Neural cell (in vitro differentiated cells): ENCODE measurements at regions not wholly inside any gene's neighbourhood (a gene's known extent, or its start where the extent isn't known, plus 50 kb on each side); places are given as distances from the start of the nearest gene placed in this dataset.

ENCODE experiments used
- H2AFZ ChIP-seq: fragments of 200-600, 300-800 bp; sonication (generic), shearing (Covaris generic); 2 replicates; pipeline ENCODE4 v1.6.0; 2014; ENCODE audit warnings: low read depth, mild to moderate bottlenecking, antibody characterized with exemption, low read length, moderate library complexity
- H3F3A ChIP-seq: fragments of 200-600 bp; shearing (Covaris generic); 2 replicates; pipeline ENCODE4 v1.6.1; 2016; ENCODE audit warnings: mild to moderate bottlenecking, moderate library complexity, mixed read lengths, antibody characterized with exemption, low read length; ENCODE audit not compliant: insufficient read depth, poor library complexity, severe bottlenecking
- H3K27ac ChIP-seq: fragments of 200-600, 300-800 bp; sonication (generic), shearing (Covaris generic); 2 replicates; pipeline ENCODE4 v1.5.1; 2014; ENCODE audit warnings: mild to moderate bottlenecking, low read length, moderate library complexity
- H3K27me3 ChIP-seq: fragments of 300-800, 200-600 bp; sonication (generic), shearing (Covaris generic); 2 replicates; pipeline ENCODE4 v1.6.0; 2014; ENCODE audit warnings: mild to moderate bottlenecking, low read depth, low read length, moderate library complexity; ENCODE audit not compliant: insufficient read depth
- H3K36me3 ChIP-seq: fragments of 300-800, 200-600 bp; sonication (generic), shearing (Covaris generic); 2 replicates; pipeline ENCODE4 v1.5.1; 2014; ENCODE audit warnings: mild to moderate bottlenecking, antibody characterized with exemption, low read length, moderate library complexity; ENCODE audit not compliant: insufficient read depth
- H3K4me2 ChIP-seq: fragments of 300-800, 200-600 bp; sonication (generic), shearing (Covaris generic); 2 replicates; pipeline ENCODE4 v1.6.0; 2014; ENCODE audit warnings: mild to moderate bottlenecking, low read length
- H3K4me3 ChIP-seq: fragments of 300-800, 200-600 bp; sonication (generic), shearing (Covaris generic); 2 replicates; pipeline ENCODE4 v1.5.1; 2014; ENCODE audit warnings: mild to moderate bottlenecking, low read length, moderate library complexity
- H3K79me2 ChIP-seq: fragments of 200-600 bp; shearing (Covaris generic); replicated peaks from 2 replicates; pipeline ENCODE4 v1.6.0; 2014; ENCODE audit warnings: mild to moderate bottlenecking, low read length, moderate library complexity; ENCODE audit not compliant: insufficient read depth
- H3K9ac ChIP-seq: fragments of 300-800, 200-600 bp; sonication (generic), shearing (Covaris generic); 2 replicates; pipeline ENCODE4 v1.6.1; 2016; ENCODE audit warnings: mild to moderate bottlenecking, low read length, mixed read lengths
- H3K9me2 ChIP-seq: fragments of 200-600 bp; shearing (Covaris generic); 2 replicates; pipeline ENCODE4 v1.6.1; 2016; ENCODE audit warnings: mild to moderate bottlenecking, low read length, mixed read lengths; ENCODE audit not compliant: insufficient read depth
- H3K9me3 ChIP-seq: fragments of 200-600, 300-800 bp; sonication (generic), shearing (Covaris generic); 2 replicates; pipeline ENCODE4 v1.6.1; 2016; ENCODE audit warnings: mild to moderate bottlenecking, mixed run types, low read length, moderate library complexity, mixed read lengths
- H4K20me1 ChIP-seq: fragments of 200-600 bp; shearing (Covaris generic); 2 replicates; pipeline ENCODE4 v1.6.1; 2016; ENCODE audit warnings: mild to moderate bottlenecking, mixed run types; ENCODE audit not compliant: insufficient read depth
- CTCF ChIP-seq: fragments of 450-650 bp; IDR thresholded peaks from 2 replicates; pipeline ENCODE4 v1.5.1; 2014; ENCODE audit warnings: antibody characterized with exemption, mild to moderate bottlenecking, moderate library complexity; ENCODE audit not compliant: poor library complexity, severe bottlenecking
- EP300 ChIP-seq: fragments of 450-650 bp; conservative IDR thresholded peaks from 2 replicates; pipeline ENCODE4 v1.6.1; 2014; ENCODE audit warnings: antibody characterized with exemption, mild to moderate bottlenecking, moderate library complexity; ENCODE audit not compliant: poor library complexity, severe bottlenecking
- EZH2 ChIP-seq: fragments of 200-600, 300-800 bp; shearing (Covaris generic), sonication (generic); IDR thresholded peaks from 2 replicates; pipeline ENCODE4 v1.6.1; 2014; ENCODE audit warnings: antibody characterized with exemption, low read length, borderline replicate concordance, mild to moderate bottlenecking; ENCODE audit not compliant: insufficient read depth, poor library complexity, severe bottlenecking
- MXI1 ChIP-seq: fragments of 450-650 bp; conservative IDR thresholded peaks from 2 replicates; pipeline ENCODE4 v1.6.1; 2014; ENCODE audit warnings: antibody characterized with exemption, mild to moderate bottlenecking; ENCODE audit not compliant: poor library complexity, severe bottlenecking
- POLR2AphosphoS5 ChIP-seq: IDR thresholded peaks from 2 replicates; pipeline ENCODE4 v1.6.1; 2012
- RAD21 ChIP-seq: fragments of 450-650 bp; conservative IDR thresholded peaks from 2 replicates; pipeline ENCODE4 v1.6.1; 2014; ENCODE audit warnings: antibody characterized with exemption, mild to moderate bottlenecking, moderate library complexity
- SMC3 ChIP-seq: fragments of 450-650 bp; conservative IDR thresholded peaks from 2 replicates; pipeline ENCODE4 v1.6.1; 2014; ENCODE audit warnings: antibody characterized with exemption, mild to moderate bottlenecking, moderate library complexity; ENCODE audit not compliant: poor library complexity
- TAF1 ChIP-seq: IDR thresholded peaks from 2 replicates; pipeline ENCODE4 v1.6.1; 2012; ENCODE audit warnings: low read depth
- TF ChIP-seq, protein P1 (sequence below): IDR thresholded peaks from 2 replicates; pipeline ENCODE4 v1.6.1; 2012; ENCODE audit warnings: borderline replicate concordance

- Histone ChIP-seq H3K79me2 (no peaks in the 10 kb centered on the region), H3K9ac (no peak overlapping the region), H2AFZ (no peak overlapping the region), H3F3A (no peaks in the 10 kb centered on the region), H3K9me2 (no peaks in the 10 kb centered on the region), H3K9me3 (no peaks in the 10 kb centered on the region), H3K27me3 (no peaks in the 10 kb centered on the region), H3K27ac (no peak overlapping the region), H3K4me3 (no peak overlapping the region), H3K4me2 (no peak overlapping the region), H4K20me1 (no peaks in the 10 kb centered on the region), H3K36me3 (no peaks in the 10 kb centered on the region)
- TF ChIP-seq SMC3: no peak
These were observed 1085.1 kb downstream of the SORCS3 start for GRCh38 chr10:105726149-105726548.

DNA sequence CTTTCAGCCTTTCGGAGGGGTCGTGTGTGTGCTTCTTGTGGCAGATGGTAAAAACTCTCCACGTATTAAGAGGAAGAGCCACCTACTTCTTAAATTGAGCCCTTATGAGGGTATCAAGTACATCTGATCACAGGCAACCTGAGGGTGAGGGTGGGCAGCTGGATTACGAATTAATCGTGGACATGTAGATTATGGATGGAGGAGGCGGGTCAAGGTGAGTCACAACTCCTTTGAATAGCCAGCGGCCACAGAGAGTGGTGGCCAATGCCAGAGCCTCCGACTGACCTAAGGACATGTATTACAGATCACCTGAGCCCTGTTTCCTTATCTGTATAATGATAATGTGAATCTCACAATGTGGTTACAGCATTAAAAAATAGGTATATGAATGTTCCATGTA is 1083.9 kb downstream of the SORCS3 start:
- Histone ChIP-seq H3K79me2 (no peaks in the 10 kb centered on the region), H3K36me3 (no peaks in the 10 kb centered on the region), H3K4me3 (no peak overlapping the region), H3K27ac (no peak overlapping the region), H3K9me2 (no peaks in the 10 kb centered on the region), H3F3A (no peaks in the 10 kb centered on the region), H3K9ac (no peak overlapping the region), H3K27me3 (no peaks in the 10 kb centered on the region), H3K9me3 (no peaks in the 10 kb centered on the region), H2AFZ (no peak overlapping the region), H3K4me2 (no peak overlapping the region), H4K20me1 (no peaks in the 10 kb centered on the region)
- TF ChIP-seq MXI1 (no peak), TAF1 (no peak), RAD21 (no peak), POLR2AphosphoS5 (no peak), CTCF (no peak), EZH2 (no peak), EP300 (no peak), SMC3 (no peak)
- TF ChIP-seq, protein P1, sequence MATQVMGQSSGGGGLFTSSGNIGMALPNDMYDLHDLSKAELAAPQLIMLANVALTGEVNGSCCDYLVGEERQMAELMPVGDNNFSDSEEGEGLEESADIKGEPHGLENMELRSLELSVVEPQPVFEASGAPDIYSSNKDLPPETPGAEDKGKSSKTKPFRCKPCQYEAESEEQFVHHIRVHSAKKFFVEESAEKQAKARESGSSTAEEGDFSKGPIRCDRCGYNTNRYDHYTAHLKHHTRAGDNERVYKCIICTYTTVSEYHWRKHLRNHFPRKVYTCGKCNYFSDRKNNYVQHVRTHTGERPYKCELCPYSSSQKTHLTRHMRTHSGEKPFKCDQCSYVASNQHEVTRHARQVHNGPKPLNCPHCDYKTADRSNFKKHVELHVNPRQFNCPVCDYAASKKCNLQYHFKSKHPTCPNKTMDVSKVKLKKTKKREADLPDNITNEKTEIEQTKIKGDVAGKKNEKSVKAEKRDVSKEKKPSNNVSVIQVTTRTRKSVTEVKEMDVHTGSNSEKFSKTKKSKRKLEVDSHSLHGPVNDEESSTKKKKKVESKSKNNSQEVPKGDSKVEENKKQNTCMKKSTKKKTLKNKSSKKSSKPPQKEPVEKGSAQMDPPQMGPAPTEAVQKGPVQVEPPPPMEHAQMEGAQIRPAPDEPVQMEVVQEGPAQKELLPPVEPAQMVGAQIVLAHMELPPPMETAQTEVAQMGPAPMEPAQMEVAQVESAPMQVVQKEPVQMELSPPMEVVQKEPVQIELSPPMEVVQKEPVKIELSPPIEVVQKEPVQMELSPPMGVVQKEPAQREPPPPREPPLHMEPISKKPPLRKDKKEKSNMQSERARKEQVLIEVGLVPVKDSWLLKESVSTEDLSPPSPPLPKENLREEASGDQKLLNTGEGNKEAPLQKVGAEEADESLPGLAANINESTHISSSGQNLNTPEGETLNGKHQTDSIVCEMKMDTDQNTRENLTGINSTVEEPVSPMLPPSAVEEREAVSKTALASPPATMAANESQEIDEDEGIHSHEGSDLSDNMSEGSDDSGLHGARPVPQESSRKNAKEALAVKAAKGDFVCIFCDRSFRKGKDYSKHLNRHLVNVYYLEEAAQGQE: no peak

- Histone ChIP-seq H3K27me3 (no peaks in the 10 kb centered on the region), H3K9me2 (no peaks in the 10 kb centered on the region), H3K9me3 (no peaks in the 10 kb centered on the region), H3K79me2 (no peaks in the 10 kb centered on the region), H3K4me2 (no peak overlapping the region), H2AFZ (no peak overlapping the region), H3K4me3 (no peak overlapping the region), H4K20me1 (no peaks in the 10 kb centered on the region), H3K9ac (no peak overlapping the region), H3K36me3 (no peaks in the 10 kb centered on the region), H3F3A (no peaks in the 10 kb centered on the region), H3K27ac (no peak overlapping the region)
- no peak for TF ChIP-seq TAF1
- no peak for TF ChIP-seq EP300
- TF ChIP-seq POLR2AphosphoS5: no peak
- TF ChIP-seq EZH2: no peak
- no peak for TF ChIP-seq CTCF
These were observed 1077.3 kb downstream of the SORCS3 start for GRCh38 chr10:105718207-105718995.
